ENCODE measurements at regions not wholly inside any gene's neighbourhood (a gene's known extent, or its start where the extent isn't known, plus 50 kb on each side); places are given as distances from the start of the nearest gene placed in this dataset.

GRCh38 chr13:67314405-67314804 is 84.3 kb upstream of the PCDH9 start:
- TF ChIP-seq, protein P1, sequence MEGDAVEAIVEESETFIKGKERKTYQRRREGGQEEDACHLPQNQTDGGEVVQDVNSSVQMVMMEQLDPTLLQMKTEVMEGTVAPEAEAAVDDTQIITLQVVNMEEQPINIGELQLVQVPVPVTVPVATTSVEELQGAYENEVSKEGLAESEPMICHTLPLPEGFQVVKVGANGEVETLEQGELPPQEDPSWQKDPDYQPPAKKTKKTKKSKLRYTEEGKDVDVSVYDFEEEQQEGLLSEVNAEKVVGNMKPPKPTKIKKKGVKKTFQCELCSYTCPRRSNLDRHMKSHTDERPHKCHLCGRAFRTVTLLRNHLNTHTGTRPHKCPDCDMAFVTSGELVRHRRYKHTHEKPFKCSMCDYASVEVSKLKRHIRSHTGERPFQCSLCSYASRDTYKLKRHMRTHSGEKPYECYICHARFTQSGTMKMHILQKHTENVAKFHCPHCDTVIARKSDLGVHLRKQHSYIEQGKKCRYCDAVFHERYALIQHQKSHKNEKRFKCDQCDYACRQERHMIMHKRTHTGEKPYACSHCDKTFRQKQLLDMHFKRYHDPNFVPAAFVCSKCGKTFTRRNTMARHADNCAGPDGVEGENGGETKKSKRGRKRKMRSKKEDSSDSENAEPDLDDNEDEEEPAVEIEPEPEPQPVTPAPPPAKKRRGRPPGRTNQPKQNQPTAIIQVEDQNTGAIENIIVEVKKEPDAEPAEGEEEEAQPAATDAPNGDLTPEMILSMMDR (IDR thresholded peaks at IDR 0.05) = no peak
- no peak for TF ChIP-seq POLR2A (IDR thresholded peaks at IDR 0.05; ENCODE audit: low read length)
- TF ChIP-seq CBX2 (IDR thresholded peaks at IDR 0.05; ENCODE audit: borderline replicate concordance, low read depth) = no peak
- no peak for TF ChIP-seq MAX (IDR thresholded peaks at IDR 0.05)
- TF ChIP-seq ZNF302 (CRISPR knock-in tag; IDR thresholded peaks at IDR 0.05) = no peak
- TF ChIP-seq BHLHE40 (IDR thresholded peaks at IDR 0.05; ENCODE audit: low read depth, low read length) = no peak
- TF ChIP-seq, protein P2, sequence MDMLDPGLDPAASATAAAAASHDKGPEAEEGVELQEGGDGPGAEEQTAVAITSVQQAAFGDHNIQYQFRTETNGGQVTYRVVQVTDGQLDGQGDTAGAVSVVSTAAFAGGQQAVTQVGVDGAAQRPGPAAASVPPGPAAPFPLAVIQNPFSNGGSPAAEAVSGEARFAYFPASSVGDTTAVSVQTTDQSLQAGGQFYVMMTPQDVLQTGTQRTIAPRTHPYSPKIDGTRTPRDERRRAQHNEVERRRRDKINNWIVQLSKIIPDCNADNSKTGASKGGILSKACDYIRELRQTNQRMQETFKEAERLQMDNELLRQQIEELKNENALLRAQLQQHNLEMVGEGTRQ (IDR thresholded peaks at IDR 0.05) = no peak
- TF ChIP-seq SMC3 (IDR thresholded peaks at IDR 0.05) = no peak
- no peak for TF ChIP-seq RFX5 (IDR thresholded peaks at IDR 0.05)
- no peak for TF ChIP-seq CHD4 (IDR thresholded peaks at IDR 0.05; ENCODE audit: borderline replicate concordance)
- no peak for TF ChIP-seq BCL3 (IDR thresholded peaks at IDR 0.05)
